ENCODE measurements at regions not wholly inside any gene's neighbourhood (a gene's known extent, or its start where the extent isn't known, plus 50 kb on each side); places are given as distances from the start of the nearest gene placed in this dataset.

GRCh38 chr12:65624554-65625086 lies 199.7 kb upstream of the HMGA2 start:
- no peak for DNase-seq (ENCODE audit: low spot score)
- TF ChIP-seq CTCF (IDR thresholded peaks at IDR 0.05; ENCODE audit: extremely low read depth, missing control alignments): no peak

- DNase-seq (ENCODE audit: low spot score): no peak
- no peak for TF ChIP-seq CTCF (IDR thresholded peaks at IDR 0.05; ENCODE audit: extremely low read depth, missing control alignments)
Measured at GRCh38 chr12:65628061-65628460, 196.2 kb upstream of the HMGA2 start.

GRCh38 chr12:65630555-65630954 lies 193.7 kb upstream of the HMGA2 start:
- no peak for TF ChIP-seq CTCF (IDR thresholded peaks at IDR 0.05; ENCODE audit: extremely low read depth, missing control alignments)
- DNase-seq (ENCODE audit: low spot score): no peak

- no peak for TF ChIP-seq CTCF (IDR thresholded peaks at IDR 0.05; ENCODE audit: extremely low read depth, missing control alignments)
- DNase-seq (ENCODE audit: low spot score): no peak
Measured at GRCh38 chr12:65631621-65632111, 192.6 kb upstream of the HMGA2 start.

- TF ChIP-seq CTCF (IDR thresholded peaks at IDR 0.05; ENCODE audit: extremely low read depth, missing control alignments): no peak
- no peak for DNase-seq (ENCODE audit: low spot score)
Measured at GRCh38 chr12:65632131-65632855, 192.0 kb upstream of the HMGA2 start.

GRCh38 chr12:65634061-65634460 lies 190.2 kb upstream of the HMGA2 start:
- no peak for TF ChIP-seq CTCF (IDR thresholded peaks at IDR 0.05; ENCODE audit: extremely low read depth, missing control alignments)

GRCh38 chr12:65634626-65635331 lies 189.5 kb upstream of the HMGA2 start:
- TF ChIP-seq CTCF (IDR thresholded peaks at IDR 0.05; ENCODE audit: extremely low read depth, missing control alignments): no peak
- no peak for DNase-seq (ENCODE audit: low spot score)

More at GRCh38 chr12:65634061-65634460, 190.2 kb upstream of the HMGA2 start:
- DNase-seq (ENCODE audit: low spot score): no peak
